Neural cell (in vitro differentiated cells): ENCODE measurements at regions not wholly inside any gene's neighbourhood (a gene's known extent, or its start where the extent isn't known, plus 50 kb on each side); places are given as distances from the start of the nearest gene placed in this dataset.

Source experiments
- EP300 ChIP-seq: fragments of 450-650 bp; conservative IDR thresholded peaks from 2 replicates; pipeline ENCODE4 v1.6.1; 2014; ENCODE audit warnings: antibody characterized with exemption, mild to moderate bottlenecking, moderate library complexity; ENCODE audit not compliant: poor library complexity, severe bottlenecking
- EZH2 ChIP-seq: fragments of 200-600, 300-800 bp; shearing (Covaris generic), sonication (generic); IDR thresholded peaks from 2 replicates; pipeline ENCODE4 v1.6.1; 2014; ENCODE audit warnings: antibody characterized with exemption, low read length, borderline replicate concordance, mild to moderate bottlenecking; ENCODE audit not compliant: insufficient read depth, poor library complexity, severe bottlenecking
- MXI1 ChIP-seq: fragments of 450-650 bp; conservative IDR thresholded peaks from 2 replicates; pipeline ENCODE4 v1.6.1; 2014; ENCODE audit warnings: antibody characterized with exemption, mild to moderate bottlenecking; ENCODE audit not compliant: poor library complexity, severe bottlenecking
- POLR2AphosphoS5 ChIP-seq: IDR thresholded peaks from 2 replicates; pipeline ENCODE4 v1.6.1; 2012
- RAD21 ChIP-seq: fragments of 450-650 bp; conservative IDR thresholded peaks from 2 replicates; pipeline ENCODE4 v1.6.1; 2014; ENCODE audit warnings: antibody characterized with exemption, mild to moderate bottlenecking, moderate library complexity
- REST ChIP-seq: IDR thresholded peaks from 2 replicates; pipeline ENCODE4 v1.6.1; 2012; ENCODE audit warnings: borderline replicate concordance
- SMC3 ChIP-seq: fragments of 450-650 bp; conservative IDR thresholded peaks from 2 replicates; pipeline ENCODE4 v1.6.1; 2014; ENCODE audit warnings: antibody characterized with exemption, mild to moderate bottlenecking, moderate library complexity; ENCODE audit not compliant: poor library complexity
- TAF1 ChIP-seq: IDR thresholded peaks from 2 replicates; pipeline ENCODE4 v1.6.1; 2012; ENCODE audit warnings: low read depth
- TF ChIP-seq, protein P1 (sequence below): fragments of 450-650 bp; IDR thresholded peaks from 2 replicates; pipeline ENCODE4 v1.5.1; 2014; ENCODE audit warnings: antibody characterized with exemption, mild to moderate bottlenecking, moderate library complexity; ENCODE audit not compliant: poor library complexity, severe bottlenecking

- TF ChIP-seq EZH2 (no peak), RAD21 (no peak), POLR2AphosphoS5 (no peak), EP300 (no peak), MXI1 (no peak), SMC3 (no peak), TAF1 (no peak), REST (no peak)
- TF ChIP-seq, protein P1, sequence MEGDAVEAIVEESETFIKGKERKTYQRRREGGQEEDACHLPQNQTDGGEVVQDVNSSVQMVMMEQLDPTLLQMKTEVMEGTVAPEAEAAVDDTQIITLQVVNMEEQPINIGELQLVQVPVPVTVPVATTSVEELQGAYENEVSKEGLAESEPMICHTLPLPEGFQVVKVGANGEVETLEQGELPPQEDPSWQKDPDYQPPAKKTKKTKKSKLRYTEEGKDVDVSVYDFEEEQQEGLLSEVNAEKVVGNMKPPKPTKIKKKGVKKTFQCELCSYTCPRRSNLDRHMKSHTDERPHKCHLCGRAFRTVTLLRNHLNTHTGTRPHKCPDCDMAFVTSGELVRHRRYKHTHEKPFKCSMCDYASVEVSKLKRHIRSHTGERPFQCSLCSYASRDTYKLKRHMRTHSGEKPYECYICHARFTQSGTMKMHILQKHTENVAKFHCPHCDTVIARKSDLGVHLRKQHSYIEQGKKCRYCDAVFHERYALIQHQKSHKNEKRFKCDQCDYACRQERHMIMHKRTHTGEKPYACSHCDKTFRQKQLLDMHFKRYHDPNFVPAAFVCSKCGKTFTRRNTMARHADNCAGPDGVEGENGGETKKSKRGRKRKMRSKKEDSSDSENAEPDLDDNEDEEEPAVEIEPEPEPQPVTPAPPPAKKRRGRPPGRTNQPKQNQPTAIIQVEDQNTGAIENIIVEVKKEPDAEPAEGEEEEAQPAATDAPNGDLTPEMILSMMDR = no peak
Observed at GRCh38 chr13:44124352-44124751, 244.6 kb downstream of the LACC1 start.
